Osteoblast (primary cell): ENCODE measurements at regions not wholly inside any gene's neighbourhood (a gene's known extent, or its start where the extent isn't known, plus 50 kb on each side); places are given as distances from the start of the nearest gene placed in this dataset.
"Not testable (repeated sequence)": the region's sequence is repeated elsewhere in the genome, so short reads cannot be mapped to it uniquely, and the experiment has no call there.

Experiments
- DNase-seq: peaks from one replicate; pipeline ENCODE4 v3.0.0; 2011; ENCODE audit warnings: low spot score, mixed read lengths; ENCODE audit not compliant: insufficient read length; ENCODE audit errors: missing footprints
- H2AFZ ChIP-seq: 2 replicates; pipeline ENCODE4 v1.6.0; 2011; ENCODE audit warnings: mild to moderate bottlenecking, low read length
- H3K27ac ChIP-seq: 2 replicates; pipeline ENCODE4 v1.5.1; 2011; ENCODE audit warnings: mild to moderate bottlenecking, low read depth, low read length, moderate library complexity
- H3K27me3 ChIP-seq: 2 replicates; pipeline ENCODE4 v1.6.0; 2012; ENCODE audit warnings: mild to moderate bottlenecking, control low read depth, inconsistent platforms, low read length, moderate library complexity; ENCODE audit not compliant: insufficient read depth
- H3K36me3 ChIP-seq: 2 replicates; pipeline ENCODE4 v1.5.1; 2011; ENCODE audit warnings: mild to moderate bottlenecking, low read length, control low read depth, moderate library complexity; ENCODE audit not compliant: insufficient read depth
- H3K4me1 ChIP-seq: 2 replicates; pipeline ENCODE4 v1.5.1; 2011; ENCODE audit warnings: mild to moderate bottlenecking, low read length, control low read depth, moderate library complexity; ENCODE audit not compliant: insufficient read depth
- H3K4me2 ChIP-seq: 2 replicates; pipeline ENCODE4 v1.6.0; 2011; ENCODE audit warnings: mild to moderate bottlenecking, low read length; ENCODE audit not compliant: insufficient read depth
- H3K4me3 ChIP-seq: fragments of 200-600 bp; sonication (generic); 3 replicates; pipeline ENCODE4 v1.5.1; 2012; ENCODE audit warnings: mild to moderate bottlenecking, low read length, inconsistent platforms; ENCODE audit not compliant: insufficient read depth
- H3K79me2 ChIP-seq: 2 replicates; pipeline ENCODE4 v1.6.0; 2012; ENCODE audit warnings: mild to moderate bottlenecking, low read length, control low read depth, inconsistent platforms; ENCODE audit not compliant: insufficient read depth
- H3K9me3 ChIP-seq: 2 replicates; pipeline ENCODE4 v1.5.1; 2011; ENCODE audit warnings: low read depth, low read length, control low read depth
- H4K20me1 ChIP-seq: 2 replicates; pipeline ENCODE4 v1.6.0; 2012; ENCODE audit warnings: mild to moderate bottlenecking, low read length, control low read depth; ENCODE audit not compliant: insufficient read depth
- TF ChIP-seq, protein P1 (sequence below): IDR thresholded peaks from 2 replicates; pipeline ENCODE4 v1.5.1; 2011; ENCODE audit warnings: mild to moderate bottlenecking, low read depth, low read length, moderate library complexity; ENCODE audit errors: extremely low read depth

DNA sequence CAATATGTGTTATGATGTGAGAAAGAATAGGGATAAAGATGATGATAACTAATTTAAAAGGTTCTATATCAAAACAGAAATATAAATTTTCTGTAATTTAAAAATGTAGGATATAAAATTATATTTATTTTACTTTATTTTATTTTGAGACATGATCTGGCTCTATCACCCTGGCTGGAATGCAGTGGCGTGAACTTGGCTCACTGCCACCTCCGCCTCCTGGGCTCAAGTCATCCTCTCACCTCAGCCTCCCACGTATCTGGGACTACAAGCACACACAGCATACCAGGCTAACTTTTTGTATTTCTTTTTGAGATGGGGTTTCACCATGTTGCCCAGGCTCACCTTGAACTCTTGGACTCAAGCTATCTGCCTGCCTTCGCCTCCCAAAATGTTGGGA, 214.9 kb upstream of the SLITRK1 start:
- Histone ChIP-seq H3K79me2 (no peaks in the 10 kb centered on the region), H3K36me3 (no peaks in the 10 kb centered on the region), H3K4me2 (no peak overlapping the region), H3K27me3 (no peaks in the 10 kb centered on the region), H4K20me1 (no peaks in the 10 kb centered on the region), H3K4me1 (no peaks in the 10 kb centered on the region), H2AFZ (no peak overlapping the region), H3K4me3 (no peak overlapping the region), H3K9me3 (no peaks in the 10 kb centered on the region), H3K27ac (no peak overlapping the region)
- DNase-seq = no peak
- TF ChIP-seq, protein P1, sequence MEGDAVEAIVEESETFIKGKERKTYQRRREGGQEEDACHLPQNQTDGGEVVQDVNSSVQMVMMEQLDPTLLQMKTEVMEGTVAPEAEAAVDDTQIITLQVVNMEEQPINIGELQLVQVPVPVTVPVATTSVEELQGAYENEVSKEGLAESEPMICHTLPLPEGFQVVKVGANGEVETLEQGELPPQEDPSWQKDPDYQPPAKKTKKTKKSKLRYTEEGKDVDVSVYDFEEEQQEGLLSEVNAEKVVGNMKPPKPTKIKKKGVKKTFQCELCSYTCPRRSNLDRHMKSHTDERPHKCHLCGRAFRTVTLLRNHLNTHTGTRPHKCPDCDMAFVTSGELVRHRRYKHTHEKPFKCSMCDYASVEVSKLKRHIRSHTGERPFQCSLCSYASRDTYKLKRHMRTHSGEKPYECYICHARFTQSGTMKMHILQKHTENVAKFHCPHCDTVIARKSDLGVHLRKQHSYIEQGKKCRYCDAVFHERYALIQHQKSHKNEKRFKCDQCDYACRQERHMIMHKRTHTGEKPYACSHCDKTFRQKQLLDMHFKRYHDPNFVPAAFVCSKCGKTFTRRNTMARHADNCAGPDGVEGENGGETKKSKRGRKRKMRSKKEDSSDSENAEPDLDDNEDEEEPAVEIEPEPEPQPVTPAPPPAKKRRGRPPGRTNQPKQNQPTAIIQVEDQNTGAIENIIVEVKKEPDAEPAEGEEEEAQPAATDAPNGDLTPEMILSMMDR = no peak

DNA sequence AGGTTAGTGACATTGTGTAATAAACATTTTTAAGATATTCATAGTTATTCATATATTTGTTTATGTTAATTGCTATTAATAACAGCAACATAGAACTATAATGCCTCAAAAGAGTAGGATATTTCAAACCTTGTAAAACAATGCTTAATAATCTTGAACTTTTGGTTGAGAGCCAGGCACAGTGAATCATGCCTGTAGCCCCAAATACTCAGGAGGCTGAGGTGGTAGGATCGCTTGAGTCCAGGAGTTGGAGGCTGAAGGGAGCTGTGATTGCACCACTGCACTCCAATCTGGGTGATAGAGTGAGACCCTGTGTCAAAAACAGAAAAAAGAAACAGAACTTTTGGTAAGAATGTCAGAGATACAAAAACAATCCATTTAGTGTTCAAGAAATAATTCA, 213.9 kb upstream of the SLITRK1 start:
- Histone ChIP-seq H3K79me2 (no peaks in the 10 kb centered on the region), H3K36me3 (no peaks in the 10 kb centered on the region), H3K27ac (no peak overlapping the region), H3K4me1 (no peaks in the 10 kb centered on the region), H4K20me1 (no peaks in the 10 kb centered on the region), H3K4me2 (no peak overlapping the region), H3K27me3 (no peaks in the 10 kb centered on the region), H2AFZ (no peak overlapping the region), H3K4me3 (no peak overlapping the region), H3K9me3 (no peaks in the 10 kb centered on the region)
- no peak for DNase-seq
- TF ChIP-seq, protein P1 = no peak

DNA sequence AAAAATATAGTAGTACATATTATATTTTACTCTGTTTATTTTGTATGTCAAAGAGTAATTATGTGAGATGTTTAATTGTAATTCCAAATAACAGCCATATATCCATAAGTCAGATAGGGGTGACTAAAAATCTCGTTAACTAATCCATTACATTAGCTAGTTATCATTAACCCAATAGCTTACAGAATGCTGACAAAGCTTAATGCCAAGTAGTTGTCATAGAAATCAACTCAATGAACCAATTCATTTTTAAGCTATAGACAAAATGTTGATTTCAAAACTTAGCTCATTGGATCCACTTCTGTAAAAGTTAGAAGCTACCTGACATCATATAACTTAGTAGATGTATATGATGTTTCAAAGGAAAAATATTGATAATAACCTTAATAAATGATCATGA, 206.7 kb upstream of the SLITRK1 start:
- H3K4me3 ChIP-seq = no peak overlapping the region
- H3K4me2 ChIP-seq = no peak overlapping the region
- no peaks in the 10 kb centered on the region for H3K9me3 ChIP-seq
- no peak overlapping the region for H3K27ac ChIP-seq
- DNase-seq = no peak
- no peak overlapping the region for H2AFZ ChIP-seq
- H4K20me1 ChIP-seq = no peaks in the 10 kb centered on the region
- no peaks in the 10 kb centered on the region for H3K27me3 ChIP-seq
- no peaks in the 10 kb centered on the region for H3K79me2 ChIP-seq
- no peaks in the 10 kb centered on the region for H3K36me3 ChIP-seq
- H3K4me1 ChIP-seq = no peaks in the 10 kb centered on the region
- TF ChIP-seq, protein P1 = no peak

DNA sequence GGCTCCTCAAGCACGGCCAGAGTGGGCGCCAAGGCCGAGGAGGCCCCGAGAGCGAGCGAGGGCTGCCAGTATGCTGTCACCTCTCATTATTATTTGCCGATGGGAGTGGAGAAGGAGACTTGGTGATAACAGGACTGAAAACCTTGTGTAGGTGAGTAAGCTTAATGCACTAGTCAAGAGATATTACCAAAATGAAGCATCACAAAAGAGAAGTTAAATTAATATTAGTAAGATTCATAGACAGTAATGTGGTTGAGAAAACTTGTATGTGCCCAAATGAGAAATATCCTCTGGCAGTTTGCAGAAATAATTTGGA, 204.5 kb upstream of the SLITRK1 start:
- H3K27me3 ChIP-seq = no peaks in the 10 kb centered on the region
- H4K20me1 ChIP-seq = no peaks in the 10 kb centered on the region
- no peak overlapping the region for H2AFZ ChIP-seq
- no peak for DNase-seq
- no peaks in the 10 kb centered on the region for H3K9me3 ChIP-seq
- H3K36me3 ChIP-seq = no peaks in the 10 kb centered on the region
- no peak overlapping the region for H3K27ac ChIP-seq
- H3K4me1 ChIP-seq = no peaks in the 10 kb centered on the region
- no peak overlapping the region for H3K4me2 ChIP-seq
- H3K79me2 ChIP-seq = no peaks in the 10 kb centered on the region
- TF ChIP-seq, protein P1 = no peak
- H3K4me3 ChIP-seq = no peak overlapping the region

DNA sequence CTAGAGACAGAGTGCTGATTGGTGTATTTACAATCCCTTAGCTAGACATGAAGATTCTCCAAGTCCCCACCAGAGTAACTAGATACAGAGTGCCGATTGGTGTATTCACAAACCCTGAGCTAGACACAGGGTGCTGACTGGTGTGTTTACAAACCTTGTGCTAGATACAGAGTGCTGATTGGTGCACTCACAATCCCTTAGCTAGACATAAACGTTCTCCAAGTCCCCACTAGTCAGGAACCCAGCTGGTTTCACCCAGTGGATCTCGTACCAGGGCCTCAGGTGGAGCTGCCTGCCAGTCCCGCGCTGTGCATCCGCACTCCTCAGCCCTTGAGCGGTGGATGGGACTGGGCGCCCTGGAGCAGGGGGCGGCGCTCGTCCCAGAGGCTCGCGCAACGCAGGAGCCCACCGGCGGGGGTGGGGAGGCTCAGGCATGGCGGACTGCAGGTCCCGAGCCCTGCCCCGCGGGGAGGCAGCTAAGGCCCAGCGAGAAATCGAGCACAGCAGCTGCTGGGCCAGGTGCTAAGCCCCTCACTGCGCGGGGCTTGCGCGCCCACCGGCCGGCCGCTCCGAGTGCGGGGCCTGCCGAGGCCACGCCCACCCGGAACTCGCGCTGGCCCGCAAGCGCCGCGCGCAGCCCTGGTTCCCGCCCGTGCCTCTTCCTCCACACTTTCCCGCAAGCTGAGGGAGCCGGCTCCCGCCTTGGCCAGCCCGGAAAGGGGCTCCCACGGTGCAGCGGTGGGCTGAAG, 204.0 kb upstream of the SLITRK1 start:
- not testable (repeated sequence) for DNase-seq, H2AFZ ChIP-seq, H3K4me2 ChIP-seq, H3K4me1 ChIP-seq, H4K20me1 ChIP-seq, H3K9me3 ChIP-seq, H3K36me3 ChIP-seq, H3K27me3 ChIP-seq, H3K27ac ChIP-seq, H3K79me2 ChIP-seq
- peak overlapping the region; percentile 33 for H3K4me3 ChIP-seq
